A549 (cell line): ENCODE measurements at regions not wholly inside any gene's neighbourhood (a gene's known extent, or its start where the extent isn't known, plus 50 kb on each side); places are given as distances from the start of the nearest gene placed in this dataset.
"Not testable (repeated sequence)": the region's sequence is repeated elsewhere in the genome, so short reads cannot be mapped to it uniquely, and the experiment has no call there.

Experiments
- BHLHE40 ChIP-seq: IDR thresholded peaks from 2 replicates; pipeline ENCODE4 v1.6.1; 2012; ENCODE audit warnings: low read depth, low read length, inconsistent platforms
- EHF ChIP-seq: fragments of 250-450 bp; sonication (Bioruptor Pico); IDR thresholded peaks from 2 replicates; pipeline ENCODE4 v1.5.0; 2020; ENCODE audit warnings: mild to moderate bottlenecking
- POLR2A ChIP-seq: IDR thresholded peaks from 2 replicates; pipeline ENCODE4 v1.6.1; 2012; ENCODE audit warnings: mild to moderate bottlenecking, low read length
- RAD21 ChIP-seq, 2 experiments: fragments of >200 bp in 1 of 2; sonication (Bioruptor Twin) in 1 of 2; formaldehyde crosslinking in 1 of 2; IDR thresholded peaks in 1 of 2; conservative IDR thresholded peaks in 1 of 2; 2 replicates in 1 of 2; 3 replicates in 1 of 2; pipeline ENCODE4 v1.6.1; 2012 to 2018; ENCODE audit warnings: inconsistent platforms in 1 of 2
- TF ChIP-seq, protein P1 (sequence below): fragments of >200 bp; sonication (Bioruptor Twin); formaldehyde crosslinking; IDR thresholded peaks from 3 replicates; pipeline ENCODE4 v1.5.1; 2016
- TF ChIP-seq, protein P2 (sequence below): fragments of 150-350 bp; IDR thresholded peaks from 2 replicates; pipeline ENCODE4 v1.6.1; 2014; ENCODE audit warnings: low read depth, mild to moderate bottlenecking, low read length

DNA sequence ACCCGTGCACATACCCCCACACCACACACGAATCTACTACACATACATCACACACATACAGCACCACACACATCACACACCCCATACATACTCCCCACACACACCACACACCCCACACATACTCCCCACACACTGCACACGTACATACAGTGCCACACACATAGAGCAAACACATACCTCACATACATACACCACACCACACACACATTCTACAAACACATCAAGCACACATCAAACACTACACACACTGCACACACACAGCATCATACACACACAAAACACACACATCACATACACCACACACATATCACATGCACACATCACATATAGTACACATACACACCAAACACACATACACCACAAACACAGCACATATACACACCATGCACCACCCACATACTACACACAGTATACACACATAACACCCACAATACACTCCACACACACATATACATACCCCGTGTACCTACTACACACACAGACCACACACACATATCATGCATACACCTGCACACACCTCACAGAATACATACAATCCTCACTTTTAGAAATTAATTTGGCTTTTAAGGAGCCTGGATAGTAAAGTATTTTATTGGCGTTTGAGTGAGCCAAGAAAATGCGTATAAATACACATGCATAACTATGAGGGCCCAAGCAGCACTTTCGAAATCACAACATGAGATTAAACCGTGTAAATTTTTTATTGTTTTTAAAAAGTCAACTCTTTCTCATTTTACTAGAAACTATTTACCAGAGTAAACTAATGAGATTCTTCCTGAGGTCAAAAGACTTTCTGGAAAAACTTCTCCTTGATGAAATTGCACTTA lies 1461.4 kb downstream of the FOXD4L5 start:
- not testable (repeated sequence) for TF ChIP-seq RAD21 (conservative IDR thresholded peaks at IDR 0.05 in 1 of 2, IDR thresholded peaks at IDR 0.05 in 1 of 2); POLR2A; BHLHE40; EHF (CRISPR knock-in tag)
- TF ChIP-seq, protein P1, sequence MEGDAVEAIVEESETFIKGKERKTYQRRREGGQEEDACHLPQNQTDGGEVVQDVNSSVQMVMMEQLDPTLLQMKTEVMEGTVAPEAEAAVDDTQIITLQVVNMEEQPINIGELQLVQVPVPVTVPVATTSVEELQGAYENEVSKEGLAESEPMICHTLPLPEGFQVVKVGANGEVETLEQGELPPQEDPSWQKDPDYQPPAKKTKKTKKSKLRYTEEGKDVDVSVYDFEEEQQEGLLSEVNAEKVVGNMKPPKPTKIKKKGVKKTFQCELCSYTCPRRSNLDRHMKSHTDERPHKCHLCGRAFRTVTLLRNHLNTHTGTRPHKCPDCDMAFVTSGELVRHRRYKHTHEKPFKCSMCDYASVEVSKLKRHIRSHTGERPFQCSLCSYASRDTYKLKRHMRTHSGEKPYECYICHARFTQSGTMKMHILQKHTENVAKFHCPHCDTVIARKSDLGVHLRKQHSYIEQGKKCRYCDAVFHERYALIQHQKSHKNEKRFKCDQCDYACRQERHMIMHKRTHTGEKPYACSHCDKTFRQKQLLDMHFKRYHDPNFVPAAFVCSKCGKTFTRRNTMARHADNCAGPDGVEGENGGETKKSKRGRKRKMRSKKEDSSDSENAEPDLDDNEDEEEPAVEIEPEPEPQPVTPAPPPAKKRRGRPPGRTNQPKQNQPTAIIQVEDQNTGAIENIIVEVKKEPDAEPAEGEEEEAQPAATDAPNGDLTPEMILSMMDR, result not testable (repeated sequence)
- TF ChIP-seq, protein P2, sequence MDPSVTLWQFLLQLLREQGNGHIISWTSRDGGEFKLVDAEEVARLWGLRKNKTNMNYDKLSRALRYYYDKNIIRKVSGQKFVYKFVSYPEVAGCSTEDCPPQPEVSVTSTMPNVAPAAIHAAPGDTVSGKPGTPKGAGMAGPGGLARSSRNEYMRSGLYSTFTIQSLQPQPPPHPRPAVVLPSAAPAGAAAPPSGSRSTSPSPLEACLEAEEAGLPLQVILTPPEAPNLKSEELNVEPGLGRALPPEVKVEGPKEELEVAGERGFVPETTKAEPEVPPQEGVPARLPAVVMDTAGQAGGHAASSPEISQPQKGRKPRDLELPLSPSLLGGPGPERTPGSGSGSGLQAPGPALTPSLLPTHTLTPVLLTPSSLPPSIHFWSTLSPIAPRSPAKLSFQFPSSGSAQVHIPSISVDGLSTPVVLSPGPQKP, result not testable (repeated sequence)
